HUES64 (cell line): ENCODE measurements at regions not wholly inside any gene's neighbourhood (a gene's known extent, or its start where the extent isn't known, plus 50 kb on each side); places are given as distances from the start of the nearest gene placed in this dataset.

Experiments used
- H3K27ac ChIP-seq: 2 replicates; pipeline ENCODE4 v1.7.0; 2013; ENCODE audit warnings: low read depth, low read length, inconsistent platforms
- H3K27me3 ChIP-seq: 2 replicates; pipeline ENCODE4 v1.6.1; 2013; ENCODE audit warnings: mild to moderate bottlenecking, low read length; ENCODE audit not compliant: insufficient read depth
- H3K36me3 ChIP-seq: 2 replicates; pipeline ENCODE4 v1.6.1; 2013; ENCODE audit warnings: mild to moderate bottlenecking, low read length; ENCODE audit not compliant: insufficient read depth
- H3K4me1 ChIP-seq: 2 replicates; pipeline ENCODE4 v1.6.1; 2013; ENCODE audit warnings: mild to moderate bottlenecking, low read length, moderate library complexity; ENCODE audit not compliant: insufficient read depth
- H3K4me3 ChIP-seq: 2 replicates; pipeline ENCODE4 v1.5.1; 2013; ENCODE audit warnings: mild to moderate bottlenecking, low read length, moderate library complexity
- H3K9ac ChIP-seq: 2 replicates; pipeline ENCODE4 v1.6.1; 2013; ENCODE audit warnings: mild to moderate bottlenecking, low read depth, low read length
- H3K9me3 ChIP-seq: 2 replicates; pipeline ENCODE4 v1.6.1; 2013; ENCODE audit warnings: low read depth, low read length; ENCODE audit not compliant: insufficient read depth
- WGBS: fragments of 150-250, 120-280 bp; methylation state at CpG from one replicate; pipeline ENCODE4 v1.1.7; 2013; ENCODE audit warnings: missing lambda C conversion rate; 5-methylcytosine and 5-hydroxymethylcytosine counted together

DNA sequence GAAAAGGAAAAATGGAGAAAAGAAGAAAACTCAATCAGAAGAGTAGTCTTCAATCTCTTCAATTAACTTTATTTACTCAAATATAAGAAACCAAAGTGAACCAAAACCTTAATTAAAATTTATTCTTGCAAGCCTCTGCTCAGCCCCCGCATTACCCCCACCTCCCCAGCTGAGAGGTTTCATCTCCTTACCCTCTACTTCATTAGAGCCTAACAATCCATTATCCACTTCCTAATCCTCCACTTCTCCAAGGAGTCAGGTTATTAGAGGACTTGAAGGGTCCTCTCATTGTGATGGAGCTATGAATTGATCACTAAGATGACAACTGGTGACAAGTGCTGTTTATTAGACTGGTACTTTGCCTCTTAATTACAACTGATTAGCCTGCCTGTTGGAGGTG, 956.5 kb downstream of the TFAP2A start:
- Histone ChIP-seq H3K9me3 (0 out of 2 replicates have a peak, but pooled peaks cover 2% of the 10 kb centered on the region), H3K36me3 (no peaks in the 10 kb centered on the region), H3K4me1 (peaks cover 57% of the 10 kb centered on the region), H3K4me3 (no peak overlapping the region), H3K27ac (no peak overlapping the region), H3K27me3 (no peaks in the 10 kb centered on the region), H3K9ac (no peak overlapping the region)
- WGBS: 81% methylated on average over 1 of the region's 1 CpG

DNA sequence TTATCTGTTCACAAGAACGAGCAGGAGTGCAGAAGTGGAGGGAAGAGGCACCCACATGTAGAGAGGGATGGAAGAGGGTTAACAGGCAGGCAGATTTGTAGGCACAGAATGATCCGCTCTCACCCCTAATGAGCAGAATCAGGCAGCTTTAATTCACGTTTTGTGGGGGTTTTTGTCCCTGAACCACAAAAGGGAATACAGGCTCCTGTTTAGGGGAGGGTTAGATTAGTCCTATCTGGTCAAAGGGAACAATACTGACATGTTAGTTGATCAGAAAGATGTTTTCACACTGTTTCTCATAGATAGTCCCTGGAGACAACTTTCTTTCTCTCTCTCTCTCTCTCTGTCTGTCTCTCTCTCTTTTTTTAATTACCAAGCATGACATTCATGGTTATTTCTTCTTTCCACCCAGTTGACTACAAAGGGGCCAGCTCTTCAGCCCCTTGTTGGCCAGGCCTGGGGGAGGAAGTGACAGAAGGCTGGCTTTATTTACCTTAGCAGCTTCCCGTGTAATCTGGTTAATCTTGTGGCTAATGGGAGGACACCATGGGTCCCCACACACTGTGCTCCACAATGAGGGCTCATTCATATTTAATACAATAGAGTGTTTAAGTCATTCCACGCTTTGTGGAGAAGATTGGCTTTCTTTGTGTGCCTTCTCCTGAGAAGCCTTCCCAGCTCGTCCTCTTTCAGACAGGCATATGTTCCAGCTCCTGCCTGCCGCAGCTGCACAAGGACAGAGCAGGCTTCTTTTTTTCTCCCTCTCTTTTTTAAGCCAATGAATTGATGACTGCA, 958.8 kb downstream of the TFAP2A start:
- 35% methylated on average over 7 of the region's 7 CpGs for WGBS

DNA sequence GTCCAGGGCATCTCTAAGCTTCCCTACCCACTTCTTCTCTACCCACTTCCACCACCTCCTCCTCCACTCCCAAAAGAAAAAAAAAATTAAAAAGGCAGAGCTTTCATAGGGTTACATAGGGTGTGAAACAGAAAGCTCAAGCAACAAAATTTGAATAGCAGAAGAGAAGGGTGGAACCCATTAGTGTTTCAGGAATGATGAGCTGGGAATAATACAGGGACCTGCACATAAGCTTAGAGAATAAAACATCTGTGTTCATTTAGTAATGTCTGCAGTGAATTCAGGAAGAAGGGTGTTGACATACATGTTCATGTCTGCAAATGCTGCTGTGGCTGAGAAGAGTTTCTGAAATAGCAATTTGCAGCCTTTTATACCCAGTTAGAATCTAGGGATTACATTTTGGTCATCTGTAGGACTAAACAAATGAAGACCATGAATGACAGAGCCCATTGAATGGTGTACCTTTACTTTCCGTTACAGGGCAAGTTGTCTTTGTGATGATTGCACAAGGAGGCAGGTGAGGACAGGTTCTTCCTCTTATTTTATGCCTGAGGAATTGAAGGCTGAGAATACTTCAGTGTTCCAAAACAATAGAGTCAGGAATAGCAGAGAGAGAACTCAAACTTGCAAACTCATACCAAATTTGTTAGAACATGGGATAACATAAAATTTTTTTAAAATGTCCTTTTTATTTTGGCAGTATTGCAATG, 975.1 kb downstream of the TFAP2A start:
- H3K9ac ChIP-seq: no peak overlapping the region
- H3K27ac ChIP-seq: no peak overlapping the region
- no peaks in the 10 kb centered on the region for H3K4me1 ChIP-seq
- H3K4me3 ChIP-seq: no peak overlapping the region
- H3K27me3 ChIP-seq: no peaks in the 10 kb centered on the region
- WGBS: 90% methylated on average over 1 of the region's 1 CpG
- no peaks in the 10 kb centered on the region for H3K36me3 ChIP-seq
- H3K9me3 ChIP-seq: peaks cover 20% of the 10 kb centered on the region

More for the DNA sequence above, 958.8 kb downstream of the TFAP2A start:
- Histone ChIP-seq H3K9me3 (peaks cover 6% of the 10 kb centered on the region; the same call in 1 of the 2 replicates), H3K4me3 (no peak overlapping the region), H3K36me3 (no peaks in the 10 kb centered on the region), H3K27me3 (no peaks in the 10 kb centered on the region), H3K4me1 (peaks cover 57% of the 10 kb centered on the region), H3K9ac (peak overlapping the region; percentile 19; the same call in 1 of the 2 replicates), H3K27ac (peak overlapping the region; percentile 86)

DNA sequence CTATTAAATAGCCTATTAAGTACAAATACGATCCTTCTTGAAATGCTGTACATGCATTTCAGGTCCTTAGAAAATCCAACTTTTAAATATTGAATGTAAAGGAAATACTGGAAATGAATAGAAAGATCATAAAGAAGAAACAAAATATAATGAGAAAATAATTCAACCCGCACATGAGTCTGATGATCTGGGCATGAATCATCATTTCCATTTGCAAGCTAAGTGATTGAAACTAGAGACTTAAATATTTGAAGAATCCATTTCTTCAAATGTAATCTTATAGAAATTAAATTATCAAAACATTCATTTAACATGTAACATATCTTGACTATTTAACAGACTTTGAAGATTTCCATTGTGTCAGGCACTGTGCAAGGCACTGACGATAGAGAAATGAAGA, 977.0 kb downstream of the TFAP2A start:
- no peaks in the 10 kb centered on the region for H3K4me1 ChIP-seq
- peaks cover 1% of the 10 kb centered on the region; the same call in 1 of the 2 replicates for H3K9me3 ChIP-seq
- 100% methylated on average over 2 of the region's 3 CpGs for WGBS

DNA sequence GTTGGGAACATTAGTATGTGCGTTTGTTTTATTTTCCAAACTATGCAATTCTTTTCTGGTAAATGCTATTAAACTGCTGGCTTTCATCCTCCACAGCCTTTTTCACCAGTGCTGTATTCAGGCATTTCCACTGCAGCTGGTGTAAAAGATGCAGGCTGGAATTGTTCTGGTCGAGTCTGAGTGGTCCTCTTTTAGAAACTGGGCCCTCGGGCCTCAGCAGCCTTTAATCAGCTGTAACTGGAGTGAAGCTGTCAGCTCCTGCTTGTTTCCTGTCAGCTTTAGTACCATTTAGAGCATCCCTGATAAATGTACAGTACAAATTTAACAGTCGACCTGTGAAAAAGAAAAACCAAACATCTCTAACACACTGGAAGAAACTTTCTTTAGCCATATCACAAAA, 979.6 kb downstream of the TFAP2A start:
- H3K4me3 ChIP-seq: no peak overlapping the region
- H3K9ac ChIP-seq: no peak overlapping the region
- no peaks in the 10 kb centered on the region for H3K27me3 ChIP-seq
- no peaks in the 10 kb centered on the region for H3K4me1 ChIP-seq
- no peaks in the 10 kb centered on the region for H3K9me3 ChIP-seq
- 78% methylated on average over 4 of the region's 4 CpGs for WGBS
- no peak overlapping the region for H3K27ac ChIP-seq
- no peaks in the 10 kb centered on the region for H3K36me3 ChIP-seq

More for the DNA sequence above, 977.0 kb downstream of the TFAP2A start:
- Histone ChIP-seq H3K36me3 (no peaks in the 10 kb centered on the region), H3K27ac (no peak overlapping the region), H3K9ac (no peak overlapping the region), H3K27me3 (no peaks in the 10 kb centered on the region), H3K4me3 (no peak overlapping the region)

DNA sequence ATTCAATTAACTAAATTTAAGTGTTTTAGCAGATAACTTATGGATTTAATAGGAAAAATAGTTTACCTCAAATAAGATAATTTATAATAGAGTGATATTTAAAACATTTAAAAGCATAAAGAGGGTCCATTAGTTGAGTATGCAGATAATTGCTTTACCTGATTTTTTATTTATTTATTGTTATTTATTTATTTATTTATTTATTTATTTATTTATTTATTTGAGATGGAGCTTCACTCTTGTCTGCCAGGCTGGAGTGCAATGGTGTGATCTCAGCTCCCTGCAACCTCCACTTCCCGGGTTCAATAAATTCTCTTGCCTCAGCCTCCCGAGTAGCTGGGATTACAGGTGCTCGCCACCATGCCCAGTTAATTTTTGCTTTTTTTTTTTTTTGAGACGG, 982.9 kb downstream of the TFAP2A start:
- Histone ChIP-seq H3K4me3 (no peak overlapping the region), H3K9me3 (no peaks in the 10 kb centered on the region), H3K36me3 (no peaks in the 10 kb centered on the region), H3K27me3 (no peaks in the 10 kb centered on the region), H3K27ac (no peak overlapping the region), H3K4me1 (no peaks in the 10 kb centered on the region), H3K9ac (no peak overlapping the region)
- WGBS: 99% methylated on average over 4 of the region's 4 CpGs

DNA sequence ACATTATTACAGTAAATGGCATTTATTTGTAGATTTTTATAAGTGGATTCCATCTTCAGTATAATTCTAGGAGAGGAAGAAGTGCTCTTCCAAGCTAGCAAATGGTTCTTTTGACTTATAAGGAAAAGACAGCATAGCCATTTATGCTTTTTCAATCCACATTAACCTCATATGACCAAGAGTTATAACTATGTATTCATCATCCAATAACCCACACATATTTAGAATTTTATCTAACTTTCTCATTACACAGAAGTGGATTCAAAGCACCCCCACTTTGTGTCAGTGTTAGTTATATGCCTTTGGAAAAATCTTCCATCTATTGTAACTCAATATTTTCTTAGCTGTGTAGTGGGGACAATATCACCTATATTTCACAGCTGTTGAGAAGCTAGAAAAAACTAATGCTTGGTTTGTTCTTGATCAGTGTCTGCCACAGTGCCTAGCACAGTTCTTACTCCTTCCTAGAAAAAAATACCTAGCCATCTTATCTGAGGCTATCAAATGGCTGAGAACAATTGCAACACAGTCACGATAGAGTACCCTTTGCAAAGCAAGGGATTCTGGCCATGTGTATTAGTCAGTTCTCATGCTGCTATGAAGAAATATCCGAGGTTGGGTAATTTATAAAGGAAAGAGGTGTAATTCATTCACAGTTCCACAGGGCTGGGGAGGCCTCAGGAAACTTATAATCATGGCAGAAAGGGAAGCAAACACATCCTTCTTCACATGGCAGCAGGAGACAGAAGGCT, 986.3 kb downstream of the TFAP2A start:
- Histone ChIP-seq H3K27me3 (no peaks in the 10 kb centered on the region), H3K9me3 (no peaks in the 10 kb centered on the region), H3K36me3 (no peaks in the 10 kb centered on the region), H3K4me1 (no peaks in the 10 kb centered on the region; the same call in 1 of the 2 replicates), H3K9ac (no peak overlapping the region), H3K4me3 (no peak overlapping the region), H3K27ac (no peak overlapping the region)
- WGBS: 94% methylated on average over 2 of the region's 2 CpGs

DNA sequence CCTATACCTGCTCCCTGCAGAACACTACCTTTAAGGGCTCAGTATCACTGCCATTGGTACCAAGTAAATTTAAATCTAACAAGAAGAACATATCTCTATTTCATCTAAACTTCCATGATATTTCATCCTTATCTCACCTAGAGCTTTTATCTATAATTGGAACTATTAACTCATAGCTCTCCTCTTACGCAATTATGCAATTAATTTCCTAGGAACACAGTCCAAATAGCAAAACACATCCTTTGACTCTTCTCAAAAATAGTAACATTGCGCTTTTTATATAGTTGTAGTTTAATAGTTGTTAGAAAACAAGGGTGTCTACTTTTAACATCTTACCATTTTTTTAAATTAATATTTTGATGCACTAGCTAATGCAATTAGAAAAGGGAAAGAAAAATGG, 986.8 kb upstream of the SLC35B3 start:
- H3K4me3 ChIP-seq: no peak overlapping the region
- no peaks in the 10 kb centered on the region for H3K27me3 ChIP-seq
- H3K36me3 ChIP-seq: no peaks in the 10 kb centered on the region
- 96% methylated on average over 1 of the region's 2 CpGs for WGBS
- H3K9me3 ChIP-seq: no peaks in the 10 kb centered on the region
- H3K4me1 ChIP-seq: peaks cover 4% of the 10 kb centered on the region; the same call in 1 of the 2 replicates
- H3K27ac ChIP-seq: no peak overlapping the region
- H3K9ac ChIP-seq: no peak overlapping the region

DNA sequence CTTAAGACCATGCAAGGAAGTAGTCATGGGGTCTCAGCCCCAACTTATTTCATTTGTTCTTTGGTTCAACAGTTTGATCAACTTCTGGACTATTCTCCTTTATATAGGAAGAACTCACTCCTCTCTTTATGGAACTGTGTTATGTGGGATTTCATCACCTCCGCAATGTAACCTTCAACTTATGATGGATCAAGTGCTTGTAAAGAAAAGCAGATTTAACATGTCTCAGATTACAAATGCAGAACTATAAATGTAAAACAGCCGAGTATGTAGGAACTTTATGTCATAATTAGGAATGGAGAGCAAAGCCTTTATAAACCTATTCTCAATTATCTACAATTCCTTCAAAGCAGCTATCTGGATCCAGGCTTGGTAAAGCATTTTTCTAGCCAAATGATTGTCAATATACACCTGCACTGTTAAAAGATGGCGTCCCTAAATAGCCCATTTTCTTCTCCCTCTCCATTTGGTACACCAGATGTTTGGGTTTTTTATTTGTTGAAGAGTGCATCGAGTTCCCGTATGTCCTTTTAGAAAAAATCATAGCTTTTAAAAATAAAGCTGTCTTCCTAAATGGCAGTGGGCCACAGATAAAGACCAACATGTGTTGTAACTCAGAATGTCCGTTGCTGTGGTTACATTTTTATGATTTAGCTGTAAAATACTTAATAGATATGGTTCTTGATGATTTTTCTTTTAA, 985.1 kb upstream of the SLC35B3 start:
- Histone ChIP-seq H3K27me3 (no peaks in the 10 kb centered on the region), H3K9ac (no peak overlapping the region), H3K36me3 (no peaks in the 10 kb centered on the region), H3K9me3 (no peaks in the 10 kb centered on the region), H3K27ac (no peak overlapping the region), H3K4me1 (peaks cover 4% of the 10 kb centered on the region; the same call in 1 of the 2 replicates), H3K4me3 (no peak overlapping the region)
- WGBS: 93% methylated on average over 3 of the region's 6 CpGs

DNA sequence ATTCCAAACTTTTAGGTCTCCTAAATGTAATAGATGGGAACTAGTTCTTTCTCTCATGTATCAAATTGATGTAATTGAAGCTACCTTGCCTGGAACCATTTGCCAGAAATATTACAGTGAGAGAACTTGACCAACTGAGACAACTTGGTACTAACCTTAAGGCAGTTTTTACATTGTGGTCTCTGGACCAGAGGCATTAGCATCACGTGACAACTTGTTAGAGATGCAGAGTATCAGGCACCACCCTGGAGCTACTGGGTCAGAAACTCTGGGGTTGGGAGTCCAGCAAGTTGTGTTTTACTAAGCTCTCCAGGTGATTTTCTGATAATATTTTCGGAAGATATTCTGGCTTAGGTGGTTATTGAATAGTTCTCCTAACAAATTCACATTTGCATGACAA, 982.1 kb upstream of the SLC35B3 start:
- Histone ChIP-seq H3K27me3 (no peaks in the 10 kb centered on the region), H3K4me1 (no peaks in the 10 kb centered on the region), H3K36me3 (no peaks in the 10 kb centered on the region), H3K9me3 (no peaks in the 10 kb centered on the region), H3K4me3 (no peak overlapping the region), H3K27ac (no peak overlapping the region), H3K9ac (no peak overlapping the region)
- WGBS: 90% methylated on average over 2 of the region's 2 CpGs
